AG09309 (cell line): ENCODE measurements at regions not wholly inside any gene's neighbourhood (a gene's known extent, or its start where the extent isn't known, plus 50 kb on each side); places are given as distances from the start of the nearest gene placed in this dataset.
"Not testable (repeated sequence)": the region's sequence is repeated elsewhere in the genome, so short reads cannot be mapped to it uniquely, and the experiment has no call there.

Source experiments
- DNase-seq: peaks from one replicate; pipeline ENCODE4 v3.0.0-alpha.2; 2010; ENCODE audit warnings: low read depth
- H3K4me3 ChIP-seq: 2 replicates; pipeline ENCODE4 v1.5.1; 2011; ENCODE audit warnings: mild to moderate bottlenecking, low read depth, low read length, moderate library complexity; ENCODE audit not compliant: control insufficient read depth
- TF ChIP-seq, protein P1 (sequence below): IDR thresholded peaks from 2 replicates; pipeline ENCODE4 v1.5.1; 2011; ENCODE audit warnings: mild to moderate bottlenecking, low read depth, low read length, inconsistent platforms; ENCODE audit not compliant: insufficient read depth, control insufficient read depth; ENCODE audit errors: missing control alignments

DNA sequence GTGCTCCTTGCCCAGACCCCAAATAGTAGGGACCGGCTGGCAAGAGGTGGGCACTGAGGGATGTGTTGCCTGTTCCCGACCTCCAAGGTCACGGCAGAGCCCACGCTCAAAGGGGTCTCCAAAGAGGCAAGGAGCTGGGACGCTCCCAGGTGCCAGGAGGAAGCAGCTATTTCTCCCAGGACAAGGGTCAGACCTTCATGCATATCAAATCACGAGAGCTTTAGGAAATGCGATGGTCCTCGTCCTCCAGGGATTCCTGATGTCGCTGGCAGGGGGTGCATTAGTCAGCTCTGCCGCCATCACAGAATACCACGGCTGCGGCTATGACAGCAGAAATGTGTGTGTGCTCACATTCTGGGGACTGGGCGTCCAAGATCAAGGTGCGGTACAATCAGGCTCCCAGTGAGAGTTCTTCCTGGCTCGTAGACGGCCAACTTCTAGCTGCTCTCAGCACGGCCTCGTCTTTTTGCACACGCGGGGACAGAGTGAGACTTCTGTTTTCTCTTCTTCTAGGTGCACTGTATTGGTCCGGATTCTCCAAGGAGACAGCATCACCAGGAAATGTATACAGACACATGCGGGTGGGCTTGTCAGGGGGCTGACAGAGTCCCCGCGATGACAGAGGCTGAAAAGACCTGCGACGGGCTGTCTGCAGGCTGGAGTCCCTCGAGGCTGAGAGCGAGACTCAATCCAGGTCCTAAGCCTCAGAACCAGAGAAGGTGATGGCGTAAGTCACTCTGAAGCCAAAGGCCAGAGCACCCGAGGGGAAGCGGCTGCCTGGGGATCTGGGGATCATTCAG lies 81.6 kb downstream of the SHANK2 start:
- TF ChIP-seq, protein P1, sequence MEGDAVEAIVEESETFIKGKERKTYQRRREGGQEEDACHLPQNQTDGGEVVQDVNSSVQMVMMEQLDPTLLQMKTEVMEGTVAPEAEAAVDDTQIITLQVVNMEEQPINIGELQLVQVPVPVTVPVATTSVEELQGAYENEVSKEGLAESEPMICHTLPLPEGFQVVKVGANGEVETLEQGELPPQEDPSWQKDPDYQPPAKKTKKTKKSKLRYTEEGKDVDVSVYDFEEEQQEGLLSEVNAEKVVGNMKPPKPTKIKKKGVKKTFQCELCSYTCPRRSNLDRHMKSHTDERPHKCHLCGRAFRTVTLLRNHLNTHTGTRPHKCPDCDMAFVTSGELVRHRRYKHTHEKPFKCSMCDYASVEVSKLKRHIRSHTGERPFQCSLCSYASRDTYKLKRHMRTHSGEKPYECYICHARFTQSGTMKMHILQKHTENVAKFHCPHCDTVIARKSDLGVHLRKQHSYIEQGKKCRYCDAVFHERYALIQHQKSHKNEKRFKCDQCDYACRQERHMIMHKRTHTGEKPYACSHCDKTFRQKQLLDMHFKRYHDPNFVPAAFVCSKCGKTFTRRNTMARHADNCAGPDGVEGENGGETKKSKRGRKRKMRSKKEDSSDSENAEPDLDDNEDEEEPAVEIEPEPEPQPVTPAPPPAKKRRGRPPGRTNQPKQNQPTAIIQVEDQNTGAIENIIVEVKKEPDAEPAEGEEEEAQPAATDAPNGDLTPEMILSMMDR = no peak
- no peak for DNase-seq
- H3K4me3 ChIP-seq = no peak overlapping the region

DNA sequence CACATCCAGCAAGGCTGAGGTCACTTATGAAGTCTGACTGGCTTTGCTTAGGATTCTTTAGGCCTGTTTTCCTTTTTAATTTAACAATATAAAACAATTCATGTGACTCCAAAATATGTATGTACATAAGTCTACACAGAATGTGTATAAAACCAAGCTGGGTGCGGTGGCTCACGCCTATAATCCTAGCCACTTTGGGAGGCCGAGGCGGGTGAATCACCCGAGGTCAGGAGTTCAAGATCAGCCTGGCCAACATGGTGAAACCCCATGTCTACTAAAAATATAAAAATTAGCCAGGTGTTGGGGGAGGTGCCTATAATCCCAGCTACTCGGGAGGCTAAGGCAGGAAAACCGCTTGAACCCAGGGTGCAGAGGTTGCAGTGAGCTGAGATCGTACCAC lies 83.1 kb downstream of the SHANK2 start:
- no peak overlapping the region for H3K4me3 ChIP-seq
- TF ChIP-seq, protein P1 = no peak
- no peak for DNase-seq

DNA sequence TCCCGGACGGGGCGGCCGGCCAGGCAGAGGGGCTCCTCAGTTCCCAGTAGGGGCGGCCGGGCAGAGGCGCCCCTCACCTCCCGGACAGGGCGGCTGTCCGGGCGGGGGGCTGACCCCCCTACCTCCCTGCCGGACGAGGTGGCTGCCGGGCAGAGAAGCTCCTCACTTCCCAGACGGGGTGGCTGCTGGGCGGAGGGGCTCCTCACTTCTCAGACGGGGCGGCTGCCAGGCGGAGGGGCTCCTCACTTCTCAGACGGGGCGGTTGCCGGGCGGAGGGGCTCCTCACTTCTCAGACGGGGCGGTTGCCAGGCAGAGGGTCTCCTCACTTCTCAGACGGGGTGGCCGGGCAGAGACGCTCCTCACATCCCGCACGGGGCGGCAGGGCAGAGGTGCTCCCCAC lies 84.6 kb downstream of the SHANK2 start:
- not testable (repeated sequence) for H3K4me3 ChIP-seq, DNase-seq

DNA sequence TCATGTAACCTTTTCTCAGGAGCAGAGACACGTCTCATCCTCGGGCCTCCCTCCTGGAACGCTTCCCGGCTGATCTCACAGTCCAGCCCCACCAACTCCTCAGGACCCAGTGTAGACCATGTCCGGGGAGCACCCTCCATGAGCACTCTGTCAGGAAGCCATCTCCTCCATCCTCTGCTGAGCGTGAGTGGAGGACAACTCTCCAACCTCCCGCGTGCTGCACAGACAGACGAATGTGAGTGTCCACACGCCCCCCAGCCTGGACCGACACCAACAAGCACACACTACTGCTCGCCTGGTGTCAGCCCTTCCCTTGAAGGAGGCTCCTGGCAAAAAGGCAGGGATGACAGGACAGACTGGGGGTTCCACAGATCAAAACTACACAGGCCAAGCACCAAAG lies 86.6 kb downstream of the SHANK2 start:
- DNase-seq = no peak
- no peak overlapping the region for H3K4me3 ChIP-seq
- TF ChIP-seq, protein P1 = no peak

DNA sequence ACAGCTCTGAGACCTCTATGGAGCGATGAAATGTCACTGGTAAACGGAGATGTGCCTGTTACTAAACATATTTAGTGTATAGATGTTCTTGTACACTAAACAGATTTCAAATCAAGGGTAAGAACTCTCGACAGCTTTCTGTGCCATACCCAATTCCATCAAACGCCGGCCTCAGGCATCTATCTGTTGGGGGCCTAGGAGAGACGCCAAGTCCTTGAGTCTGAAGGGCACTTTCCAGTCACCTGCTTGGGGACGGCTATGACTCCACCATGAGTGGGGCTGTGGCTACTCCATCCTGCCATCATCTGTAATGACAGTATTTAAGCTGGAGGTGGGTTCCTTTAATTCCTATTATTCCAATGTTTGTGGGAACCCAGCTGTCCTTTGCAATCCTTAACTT lies 87.8 kb downstream of the SHANK2 start:
- TF ChIP-seq, protein P1 = no peak
- DNase-seq = no peak
- H3K4me3 ChIP-seq = no peak overlapping the region

DNA sequence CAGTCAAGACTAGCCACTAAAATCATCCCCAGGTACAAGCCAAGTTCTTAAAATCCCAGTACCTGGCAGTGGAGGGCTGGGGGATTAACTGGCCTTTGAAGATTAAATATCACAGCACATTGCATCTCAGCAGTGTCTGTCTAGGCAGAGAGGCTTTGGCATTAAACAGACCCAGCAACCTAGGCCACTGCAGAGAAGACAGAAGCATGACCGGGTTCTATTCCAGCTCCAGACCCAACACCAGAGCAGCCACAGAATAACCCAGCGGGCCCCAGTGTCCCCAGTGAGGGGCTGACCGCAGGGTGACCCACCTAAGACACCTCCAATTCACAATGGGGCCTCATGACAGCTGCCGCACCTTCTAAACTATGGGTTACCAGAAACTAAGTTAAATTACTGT lies 88.2 kb downstream of the SHANK2 start:
- TF ChIP-seq, protein P1 = no peak
- no peak overlapping the region for H3K4me3 ChIP-seq
- no peak for DNase-seq

DNA sequence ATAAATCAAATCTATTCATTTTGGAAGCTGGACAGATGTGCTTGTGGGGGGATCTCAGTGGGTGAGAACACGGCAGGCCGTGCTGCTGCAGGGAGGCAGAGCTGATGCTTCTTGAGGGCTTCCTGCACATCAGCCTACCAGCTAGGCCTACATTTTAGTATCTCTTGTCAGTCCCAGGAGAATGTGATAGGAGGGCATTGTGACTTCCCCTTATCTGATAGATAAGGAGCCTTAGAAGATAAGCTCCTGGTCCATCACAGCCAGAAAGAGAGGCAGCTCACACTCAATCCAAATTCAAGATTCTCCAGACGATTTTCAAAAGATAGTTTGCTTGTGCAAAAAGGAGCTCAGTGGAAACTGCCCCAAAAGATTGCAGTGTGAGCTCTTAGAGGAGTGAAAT lies 89.0 kb downstream of the SHANK2 start:
- no peak overlapping the region for H3K4me3 ChIP-seq
- TF ChIP-seq, protein P1 = no peak
- no peak for DNase-seq
